ENCODE measurements at regions not wholly inside any gene's neighbourhood (a gene's known extent, or its start where the extent isn't known, plus 50 kb on each side); places are given as distances from the start of the nearest gene placed in this dataset.

GRCh38 chr7:17183630-17184328, 114.7 kb upstream of the AHR start:
- Histone ChIP-seq H3K27ac (no peak overlapping the region), H3K9me3 (ENCODE audit: control insufficient read depth, low read length) (no peaks in the 10 kb centered on the region), H3K79me2 (no peaks in the 10 kb centered on the region), H3K4me2 (ENCODE audit: low read length) (no peak overlapping the region), H3K27me3 (ENCODE audit: control insufficient read depth, insufficient read depth, low read length) (no peaks in the 10 kb centered on the region), H2AFZ (no peak overlapping the region), H3K9ac (no peak overlapping the region), H3K36me3 (ENCODE audit: control insufficient read depth, insufficient read depth, low read length) (no peaks in the 10 kb centered on the region), H3K4me1 (no peaks in the 10 kb centered on the region), H3K4me3 (ENCODE audit: low read depth, low read length) (no peak overlapping the region)
- TF ChIP-seq, protein P1, sequence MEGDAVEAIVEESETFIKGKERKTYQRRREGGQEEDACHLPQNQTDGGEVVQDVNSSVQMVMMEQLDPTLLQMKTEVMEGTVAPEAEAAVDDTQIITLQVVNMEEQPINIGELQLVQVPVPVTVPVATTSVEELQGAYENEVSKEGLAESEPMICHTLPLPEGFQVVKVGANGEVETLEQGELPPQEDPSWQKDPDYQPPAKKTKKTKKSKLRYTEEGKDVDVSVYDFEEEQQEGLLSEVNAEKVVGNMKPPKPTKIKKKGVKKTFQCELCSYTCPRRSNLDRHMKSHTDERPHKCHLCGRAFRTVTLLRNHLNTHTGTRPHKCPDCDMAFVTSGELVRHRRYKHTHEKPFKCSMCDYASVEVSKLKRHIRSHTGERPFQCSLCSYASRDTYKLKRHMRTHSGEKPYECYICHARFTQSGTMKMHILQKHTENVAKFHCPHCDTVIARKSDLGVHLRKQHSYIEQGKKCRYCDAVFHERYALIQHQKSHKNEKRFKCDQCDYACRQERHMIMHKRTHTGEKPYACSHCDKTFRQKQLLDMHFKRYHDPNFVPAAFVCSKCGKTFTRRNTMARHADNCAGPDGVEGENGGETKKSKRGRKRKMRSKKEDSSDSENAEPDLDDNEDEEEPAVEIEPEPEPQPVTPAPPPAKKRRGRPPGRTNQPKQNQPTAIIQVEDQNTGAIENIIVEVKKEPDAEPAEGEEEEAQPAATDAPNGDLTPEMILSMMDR (IDR thresholded peaks at IDR 0.05), result no peak

DNA sequence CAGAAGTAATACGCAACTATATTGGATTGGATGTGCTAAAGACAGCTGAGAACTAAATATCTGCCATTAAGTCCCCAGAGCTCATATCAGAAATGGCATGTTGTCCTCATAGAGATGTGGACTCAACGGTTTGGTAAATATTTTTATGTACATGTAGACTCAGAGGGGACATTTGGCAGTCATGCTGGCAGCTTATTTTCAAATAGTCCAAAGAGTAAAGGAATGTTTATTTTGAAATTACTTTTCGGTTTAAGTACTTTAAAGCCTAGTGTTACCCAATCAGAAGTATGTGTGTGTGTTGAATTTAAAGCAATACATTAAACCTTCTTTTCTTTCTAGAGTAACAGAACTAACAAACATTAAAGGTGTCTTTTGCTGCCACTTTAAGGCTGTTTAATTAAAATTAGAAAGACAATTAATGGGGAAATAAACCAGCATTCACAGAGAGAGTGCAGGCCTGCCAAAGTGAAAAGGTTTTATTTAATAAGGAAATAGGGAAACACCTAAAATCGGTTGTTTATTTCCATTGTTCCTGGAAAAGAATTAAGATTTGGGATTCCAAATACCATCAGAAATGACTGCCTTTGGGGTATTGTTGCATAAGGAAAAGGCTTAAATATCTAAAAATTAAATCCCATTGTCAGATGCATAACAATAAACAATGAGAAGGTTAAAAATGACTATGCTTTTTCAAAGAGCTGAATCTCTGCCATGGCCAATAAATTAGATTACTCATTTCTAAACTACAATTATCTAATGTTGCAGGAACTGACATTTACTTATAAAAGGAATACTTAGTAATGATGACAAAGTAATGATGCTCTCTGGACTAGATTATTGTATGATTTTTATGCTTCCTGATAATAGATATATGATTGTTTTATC, 113.4 kb upstream of the AHR start:
- H3K27ac ChIP-seq, result no peak overlapping the region

DNA sequence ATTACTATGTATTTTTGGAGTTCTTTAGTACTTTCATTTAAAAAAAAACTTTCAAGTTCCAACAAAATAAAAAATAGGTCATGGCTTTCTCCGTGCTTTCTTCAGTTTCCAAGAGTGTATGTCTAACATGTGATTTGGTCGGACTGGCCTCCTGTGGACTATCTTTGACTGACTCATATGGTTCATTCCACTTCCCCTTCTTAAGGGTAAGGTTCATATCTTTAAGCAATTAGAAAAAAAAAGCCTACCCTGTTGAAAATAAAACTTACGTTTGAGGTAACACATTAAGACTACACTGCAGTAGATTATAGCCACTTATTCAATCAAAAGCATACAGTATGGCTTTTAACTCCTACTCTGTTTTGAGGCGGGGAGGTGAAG, 112.8 kb upstream of the AHR start:
- no peaks in the 10 kb centered on the region for H3K36me3 ChIP-seq (ENCODE audit: control insufficient read depth, insufficient read depth, low read length)
- H3K9ac ChIP-seq, result no peak overlapping the region
- TF ChIP-seq, protein P1 (IDR thresholded peaks at IDR 0.05), result no peak
- no peak overlapping the region for H3K4me3 ChIP-seq (ENCODE audit: low read depth, low read length)
- H2AFZ ChIP-seq, result no peak overlapping the region
- no peaks in the 10 kb centered on the region for H3K4me1 ChIP-seq
- H3K27me3 ChIP-seq (ENCODE audit: control insufficient read depth, insufficient read depth, low read length), result no peaks in the 10 kb centered on the region
- H3K4me2 ChIP-seq (ENCODE audit: low read length), result no peak overlapping the region
- H3K79me2 ChIP-seq, result no peaks in the 10 kb centered on the region
- H3K27ac ChIP-seq, result no peak overlapping the region
- H3K9me3 ChIP-seq (ENCODE audit: control insufficient read depth, low read length), result no peaks in the 10 kb centered on the region

More for the DNA sequence above, 113.4 kb upstream of the AHR start:
- Histone ChIP-seq H3K36me3 (ENCODE audit: control insufficient read depth, insufficient read depth, low read length) (no peaks in the 10 kb centered on the region), H3K4me1 (no peaks in the 10 kb centered on the region), H3K79me2 (no peaks in the 10 kb centered on the region), H3K9me3 (ENCODE audit: control insufficient read depth, low read length) (no peaks in the 10 kb centered on the region), H3K4me3 (ENCODE audit: low read depth, low read length) (no peak overlapping the region), H3K9ac (no peak overlapping the region), H2AFZ (no peak overlapping the region), H3K4me2 (ENCODE audit: low read length) (no peak overlapping the region), H3K27me3 (ENCODE audit: control insufficient read depth, insufficient read depth, low read length) (no peaks in the 10 kb centered on the region)
- TF ChIP-seq, protein P1 (IDR thresholded peaks at IDR 0.05), result no peak

GRCh38 chr7:17186745-17187530, 111.5 kb upstream of the AHR start:
- TF ChIP-seq, protein P1 (IDR thresholded peaks at IDR 0.05), result no peak
- Histone ChIP-seq H3K4me1 (no peaks in the 10 kb centered on the region), H3K9me3 (ENCODE audit: control insufficient read depth, low read length) (no peaks in the 10 kb centered on the region), H3K79me2 (no peaks in the 10 kb centered on the region), H3K27me3 (ENCODE audit: control insufficient read depth, insufficient read depth, low read length) (no peaks in the 10 kb centered on the region), H3K27ac (no peak overlapping the region), H2AFZ (no peak overlapping the region), H3K4me3 (ENCODE audit: low read depth, low read length) (no peak overlapping the region), H3K36me3 (ENCODE audit: control insufficient read depth, insufficient read depth, low read length) (no peaks in the 10 kb centered on the region), H3K4me2 (ENCODE audit: low read length) (no peak overlapping the region), H3K9ac (no peak overlapping the region)

All from parathyroid adenoma (tissue), 2 donors.